Stimulated activated CD8-positive, alpha-beta memory T cell treated with anti-CD3 and anti-CD28 coated beads, Interleukin-4, amount 100 ng/mL, for 24 hours (primary cell): ENCODE measurements at regions not wholly inside any gene's neighbourhood (a gene's known extent, or its start where the extent isn't known, plus 50 kb on each side); places are given as distances from the start of the nearest gene placed in this dataset.

ENCODE experiments used
- DNase-seq: peaks from one replicate; pipeline ENCODE4 v3.0.0-alpha.2; 2020; ENCODE audit warnings: low read depth

- DNase-seq: no peak
Observed at GRCh38 chr10:126847666-126848065, 57.6 kb upstream of the DOCK1 start.

- DNase-seq: no peak
Observed at GRCh38 chr10:126849646-126850045, 55.6 kb upstream of the DOCK1 start.

- DNase-seq: no peak
Observed at GRCh38 chr10:126851414-126852108, 53.7 kb upstream of the DOCK1 start.

GRCh38 chr10:126854726-126855495 is 50.3 kb upstream of the DOCK1 start:
- DNase-seq: no peak
